HG03521 (cell line): ENCODE measurements at regions not wholly inside any gene's neighbourhood (a gene's known extent, or its start where the extent isn't known, plus 50 kb on each side); places are given as distances from the start of the nearest gene placed in this dataset.
"Not testable (repeated sequence)": the region's sequence is repeated elsewhere in the genome, so short reads cannot be mapped to it uniquely, and the experiment has no call there.

Experiments
- ATAC-seq: cut with Tn5 transposase; IDR thresholded peaks from one replicate; pipeline ENCODE4 v1.9.1; 2021; ENCODE audit warnings: mild to moderate bottlenecking, moderate library complexity; ENCODE audit not compliant: unreplicated experiment

- no peak for ATAC-seq
Observed at GRCh38 chr5:60125636-60126035, 232.1 kb upstream of the PDE4D start.

GRCh38 chr5:60102961-60103693 lies 209.6 kb upstream of the PDE4D start:
- ATAC-seq = no peak

GRCh38 chr5:60101573-60101972 lies 208.0 kb upstream of the PDE4D start:
- no peak for ATAC-seq

GRCh38 chr5:60092671-60093422 lies 199.3 kb upstream of the PDE4D start:
- no peak for ATAC-seq

- ATAC-seq = no peak
Observed at GRCh38 chr5:60086583-60086982, 193.1 kb upstream of the PDE4D start.

- ATAC-seq = no peak
Observed at GRCh38 chr5:60084226-60084625, 190.7 kb upstream of the PDE4D start.

GRCh38 chr5:60077292-60077691 lies 183.8 kb upstream of the PDE4D start:
- ATAC-seq = no peak

GRCh38 chr5:60076746-60077145 lies 183.2 kb upstream of the PDE4D start:
- no peak for ATAC-seq

GRCh38 chr5:60066502-60066901 lies 173.0 kb upstream of the PDE4D start:
- no peak for ATAC-seq

GRCh38 chr5:60060389-60060788 lies 166.9 kb upstream of the PDE4D start:
- no peak for ATAC-seq

GRCh38 chr5:60056191-60056590 lies 162.7 kb upstream of the PDE4D start:
- no peak for ATAC-seq

- no peak for ATAC-seq
Observed at GRCh38 chr5:60055168-60055567, 161.6 kb upstream of the PDE4D start.

GRCh38 chr5:60041996-60042664 lies 148.6 kb upstream of the PDE4D start:
- not testable (repeated sequence) for ATAC-seq

GRCh38 chr5:60041508-60041907 lies 148.0 kb upstream of the PDE4D start:
- not testable (repeated sequence) for ATAC-seq

- ATAC-seq = no peak
Observed at GRCh38 chr5:60036192-60036938, 142.8 kb upstream of the PDE4D start.

GRCh38 chr5:60026161-60026560 lies 132.6 kb upstream of the PDE4D start:
- ATAC-seq = no peak

GRCh38 chr5:60024104-60024503 lies 130.6 kb upstream of the PDE4D start:
- ATAC-seq = no peak

- ATAC-seq = no peak
Observed at GRCh38 chr5:60023255-60023654, 129.7 kb upstream of the PDE4D start.

GRCh38 chr5:60020457-60020856 lies 126.9 kb upstream of the PDE4D start:
- ATAC-seq = no peak

GRCh38 chr5:60018960-60019359 lies 125.4 kb upstream of the PDE4D start:
- not testable (repeated sequence) for ATAC-seq

GRCh38 chr5:60018091-60018490 lies 124.6 kb upstream of the PDE4D start:
- ATAC-seq = no peak
